CD4-positive, alpha-beta T cell treated with Interleukin-10 for 1 hour (primary cell): ENCODE measurements at regions not wholly inside any gene's neighbourhood (a gene's known extent, or its start where the extent isn't known, plus 50 kb on each side); places are given as distances from the start of the nearest gene placed in this dataset.

Experiments used
- DNase-seq: peaks from one replicate; pipeline ENCODE4 v3.0.0-alpha.2; 2020

DNA sequence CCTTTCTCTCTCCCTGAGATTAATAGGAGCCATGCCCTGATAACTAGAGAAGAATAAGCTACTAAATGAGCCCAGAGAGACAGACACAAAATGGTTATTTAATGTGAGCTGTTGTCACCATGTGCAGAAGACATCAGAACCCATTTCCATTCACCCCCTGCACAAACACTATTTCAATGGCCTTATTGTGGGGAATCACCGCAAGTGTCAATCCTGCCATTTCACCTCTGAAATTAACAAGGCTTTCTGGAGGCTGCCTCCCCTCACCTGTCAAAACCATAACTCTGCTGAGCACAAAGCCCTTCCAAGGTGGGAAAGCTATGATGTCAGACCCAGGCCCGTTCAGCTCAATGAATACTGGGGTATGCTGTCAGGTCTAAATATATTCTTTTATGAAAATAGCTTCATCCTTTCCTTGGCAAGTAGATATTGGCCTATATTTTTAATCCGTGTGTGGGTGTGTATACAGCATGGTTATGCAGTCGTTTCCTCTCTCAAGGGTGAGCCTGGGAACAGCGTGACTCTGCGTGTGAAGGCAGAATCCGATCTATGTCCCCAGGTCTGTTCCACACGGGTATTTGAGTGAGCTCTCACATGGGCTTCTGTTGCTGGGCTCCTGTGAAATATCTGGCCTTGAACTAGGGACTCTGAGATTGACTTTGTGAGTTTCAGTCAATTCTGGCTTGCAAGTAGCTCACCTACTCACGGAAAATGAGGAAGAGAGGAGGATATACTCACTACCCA, 266.3 kb downstream of the FBXW7 start:
- DNase-seq = no peak

DNA sequence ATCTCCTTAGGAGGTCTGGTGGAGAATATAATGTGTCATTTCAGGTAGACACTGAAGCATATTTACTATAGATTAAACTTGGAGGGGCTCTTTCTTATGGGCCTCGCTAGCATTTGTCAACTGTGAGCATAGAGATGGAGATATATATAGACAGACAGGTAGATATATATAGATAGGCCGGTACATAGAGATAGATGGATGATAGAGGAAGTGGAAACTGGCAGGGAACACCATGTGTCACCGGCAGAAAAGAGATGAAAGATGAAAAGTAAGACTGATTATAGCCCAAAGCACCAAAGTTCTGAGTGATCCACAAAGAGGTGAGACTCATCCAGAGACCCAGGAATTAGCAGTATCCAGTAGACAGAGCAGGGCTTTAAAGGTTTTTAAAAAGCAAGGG, 268.1 kb downstream of the FBXW7 start:
- DNase-seq = no peak

DNA sequence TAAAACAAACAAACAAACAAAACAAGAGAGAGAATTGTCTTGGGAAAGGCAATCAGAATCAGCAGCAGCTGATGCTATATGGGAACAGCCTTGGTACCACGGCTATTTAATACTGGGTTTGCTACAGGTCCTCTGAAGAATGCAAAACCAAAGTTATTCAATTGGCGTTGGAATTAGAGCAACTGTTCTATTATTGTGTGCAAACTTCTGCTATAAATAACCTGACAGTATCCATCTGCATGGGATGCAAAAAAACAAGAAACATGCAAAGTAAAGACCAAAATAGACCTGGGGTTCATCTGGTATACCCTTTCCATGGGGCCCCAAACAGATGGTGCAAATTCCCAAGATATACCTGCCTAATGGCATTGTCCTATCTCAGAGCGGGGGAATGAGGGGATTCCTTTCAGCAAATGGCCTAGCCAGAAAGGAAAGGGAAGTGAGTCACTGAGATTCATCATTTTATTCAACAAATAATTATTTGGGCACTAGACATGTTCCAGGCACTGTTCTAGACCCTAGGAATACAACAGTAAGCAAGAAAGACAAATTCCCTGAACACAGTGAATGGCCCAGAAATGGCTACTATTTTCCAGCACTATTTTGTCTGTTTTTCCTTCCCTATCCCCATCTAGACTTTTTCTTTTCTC, 268.9 kb downstream of the FBXW7 start:
- no peak for DNase-seq

DNA sequence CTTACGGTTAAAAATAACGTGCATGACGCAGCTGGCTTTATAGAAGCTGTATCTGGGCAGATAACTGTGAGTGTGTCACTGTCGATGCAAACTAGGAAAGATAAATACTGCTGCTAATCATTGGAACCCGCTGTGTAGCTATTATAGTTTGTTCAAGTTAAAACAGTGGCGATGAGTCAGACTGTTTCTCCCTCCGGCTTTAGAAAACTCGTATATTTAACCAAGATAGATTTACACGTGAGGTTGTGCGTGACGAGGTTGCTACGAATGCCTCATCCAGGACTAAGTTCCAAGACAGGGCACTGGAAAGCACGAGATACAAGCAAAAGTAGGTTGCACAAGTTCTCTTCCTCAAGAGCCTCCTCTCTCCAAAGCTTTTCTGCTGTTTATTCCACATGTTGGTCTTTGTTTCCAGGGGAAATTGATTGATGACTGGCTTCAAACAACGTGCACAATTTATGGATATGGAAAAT, 270.7 kb downstream of the FBXW7 start:
- no peak for DNase-seq

DNA sequence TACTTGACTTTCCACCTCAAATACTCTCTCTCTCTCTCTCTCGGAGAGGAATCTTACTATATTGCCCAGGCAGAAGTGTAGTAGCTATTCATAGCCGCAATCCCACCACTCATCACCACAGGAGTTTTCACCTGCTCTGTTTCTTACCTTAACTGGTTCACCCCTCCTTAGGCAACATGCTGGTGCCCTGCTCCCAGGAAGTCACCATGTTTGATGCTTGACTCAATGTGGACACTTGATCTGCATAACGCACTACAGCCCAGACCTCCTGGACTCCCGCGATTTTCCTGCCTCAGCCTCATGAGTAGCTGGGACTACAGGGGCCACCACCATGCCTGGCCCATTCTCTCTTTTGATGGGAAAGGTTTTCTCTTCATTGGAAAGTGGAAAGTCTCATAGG, 271.8 kb downstream of the FBXW7 start:
- DNase-seq = no peak

DNA sequence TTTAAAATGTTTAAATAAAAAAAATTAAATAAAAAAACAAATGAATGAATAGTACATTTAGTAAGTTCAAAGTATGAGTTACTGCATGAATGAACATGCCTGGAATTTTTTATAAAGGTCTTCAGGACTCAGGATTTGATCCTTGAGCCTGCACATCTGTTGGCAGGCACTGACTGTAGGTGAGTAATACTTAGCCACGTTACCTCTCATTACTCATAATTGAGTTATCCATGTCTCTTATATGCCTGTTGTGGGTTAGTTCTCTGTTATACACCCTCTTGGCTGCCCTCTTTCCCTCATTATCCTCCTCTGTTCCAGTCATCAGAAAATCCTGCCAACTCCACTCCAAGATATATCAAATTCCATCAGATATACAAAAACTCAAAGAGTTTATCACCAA, 276.0 kb downstream of the FBXW7 start:
- no peak for DNase-seq

DNA sequence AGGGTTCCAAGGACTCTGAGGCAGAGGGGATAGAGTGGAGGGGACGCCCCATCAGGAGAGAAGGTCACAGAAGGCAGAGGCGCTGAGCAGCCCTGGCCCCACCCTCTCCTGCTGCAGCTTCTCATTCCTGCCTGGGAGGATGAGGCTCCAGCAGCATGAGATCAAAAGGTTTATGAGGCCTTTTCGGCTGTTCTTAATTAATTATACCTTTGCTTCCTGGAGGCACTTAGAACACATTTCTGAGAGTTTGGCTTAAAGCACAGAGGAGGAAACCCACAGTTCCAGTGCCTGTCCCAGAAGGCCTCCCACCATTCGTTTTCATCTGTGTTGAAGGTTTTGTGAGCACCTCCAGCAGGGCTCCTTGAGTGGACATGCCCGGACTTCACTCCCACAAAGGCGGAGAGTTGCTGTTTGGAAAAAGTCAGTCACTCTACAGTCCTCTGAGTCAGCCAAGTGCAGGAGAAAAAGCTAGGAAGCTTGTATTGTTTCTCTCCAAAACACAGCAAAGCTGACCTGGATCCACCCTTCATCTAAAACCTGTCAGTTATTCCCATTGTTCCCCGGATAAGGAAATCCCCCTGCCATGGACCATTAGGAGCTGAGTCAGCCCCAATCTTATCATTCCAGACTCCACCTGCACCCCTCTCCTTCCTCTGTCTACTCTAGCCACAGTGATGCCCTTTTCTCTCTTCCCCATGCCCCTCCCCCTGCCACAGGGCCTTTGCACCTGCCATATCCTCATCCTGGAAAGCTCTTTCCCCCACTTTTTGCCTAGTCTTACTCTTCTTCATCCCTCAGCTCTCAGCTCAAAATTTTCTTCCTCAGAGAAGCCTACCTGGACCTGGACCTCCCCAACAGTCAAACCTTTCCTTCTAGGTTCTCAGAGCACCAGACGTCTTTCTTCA, 276.8 kb downstream of the FBXW7 start:
- DNase-seq = no peak

DNA sequence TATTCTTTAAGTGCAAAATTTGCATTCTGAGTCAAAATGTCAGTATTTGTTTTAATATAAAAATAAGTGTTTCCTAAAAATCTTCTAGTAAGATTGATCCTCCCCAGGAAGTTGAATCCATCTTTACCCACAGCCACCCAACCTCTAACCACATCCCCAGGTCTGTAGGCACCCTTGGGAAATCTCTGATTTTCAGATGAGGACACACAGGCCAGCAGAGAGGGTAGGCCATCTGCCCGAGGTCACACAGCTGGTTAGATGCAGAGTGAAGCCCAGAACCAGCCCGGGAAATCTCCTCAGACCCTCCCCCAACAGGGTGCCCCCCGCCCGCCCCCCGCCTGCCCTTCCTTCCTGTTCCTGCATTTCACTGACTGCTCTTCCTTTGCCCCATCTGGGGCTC, 277.5 kb downstream of the FBXW7 start:
- DNase-seq = no peak

DNA sequence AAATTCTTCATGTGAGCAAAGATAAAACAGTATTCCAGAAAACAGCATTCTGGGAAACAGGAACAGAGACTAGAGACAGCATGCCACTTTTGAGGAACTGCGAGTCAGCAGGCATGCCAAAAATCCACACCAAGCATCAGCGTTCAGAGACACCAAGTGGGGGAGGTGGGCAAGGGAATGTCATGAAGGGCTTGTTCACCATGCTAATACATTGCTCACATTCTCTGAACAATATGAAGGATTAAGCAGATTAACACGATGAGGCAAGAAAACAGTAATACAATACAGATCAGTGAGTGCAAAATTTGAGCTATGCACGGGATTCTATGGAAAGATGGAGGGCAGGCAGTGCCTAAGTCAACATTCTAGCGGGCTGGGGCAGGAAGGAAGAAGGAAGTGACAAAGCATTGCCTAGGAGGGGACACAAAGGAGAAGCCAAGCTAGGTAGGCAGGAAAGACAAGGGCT, 278.3 kb downstream of the FBXW7 start:
- no peak for DNase-seq

DNA sequence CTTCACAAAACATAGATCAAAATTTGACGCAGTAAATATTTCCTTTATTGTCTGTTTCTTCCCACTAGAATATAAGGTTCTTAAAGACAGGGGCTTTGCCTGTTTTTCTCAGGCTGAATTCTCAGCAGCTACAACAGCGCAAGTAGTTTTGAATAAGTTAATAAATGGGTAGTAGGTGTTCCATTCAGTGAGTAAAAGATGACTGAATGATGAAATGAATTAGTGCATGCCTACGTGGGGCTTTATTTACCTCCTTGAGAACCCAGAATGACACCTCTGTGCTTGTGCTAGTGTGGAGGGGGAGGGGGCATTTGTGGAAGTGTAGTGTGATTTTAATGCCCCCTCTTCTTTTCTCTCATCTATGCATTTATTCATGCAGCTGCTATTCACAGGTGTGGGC, 278.9 kb downstream of the FBXW7 start:
- no peak for DNase-seq

DNA sequence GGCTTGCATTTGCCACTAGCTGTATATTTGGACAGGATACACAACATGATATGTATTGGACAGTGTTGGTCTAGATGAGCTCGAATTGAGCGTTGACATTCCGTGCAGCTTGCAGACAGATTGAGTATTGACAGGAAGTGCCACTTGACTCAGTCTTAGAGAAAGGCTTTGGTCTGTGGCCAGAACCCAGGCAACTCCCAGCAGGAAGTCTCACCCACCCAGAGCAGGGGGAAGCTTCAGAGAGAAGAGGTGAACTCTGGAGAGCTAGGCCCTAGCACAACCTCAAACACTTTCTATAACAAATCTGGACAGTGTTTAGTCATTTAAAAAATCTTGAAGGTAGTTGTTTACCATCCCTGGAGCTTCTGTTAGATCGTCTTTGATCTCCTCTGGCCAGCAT, 280.5 kb downstream of the FBXW7 start:
- peak; percentile 67 for DNase-seq

DNA sequence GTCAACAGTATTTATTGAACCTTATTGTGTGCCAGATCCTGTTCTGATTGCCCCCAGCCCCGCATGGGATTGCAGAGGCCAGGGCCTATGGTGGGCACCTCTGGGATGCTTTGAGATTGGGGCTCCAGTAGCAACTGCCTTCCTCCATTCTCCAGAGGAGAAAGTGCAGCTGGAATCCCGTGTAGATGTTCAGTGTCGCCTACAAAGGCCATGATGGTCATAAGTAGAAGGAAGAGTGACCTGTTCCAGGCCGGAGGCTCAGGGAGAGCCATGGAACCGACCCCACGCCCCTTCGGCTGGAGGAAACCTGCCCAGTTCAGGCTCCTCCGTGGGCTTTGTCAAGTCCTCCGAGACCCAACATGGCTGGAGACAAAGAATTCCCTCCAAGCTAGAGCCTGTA, 287.5 kb downstream of the FBXW7 start:
- DNase-seq = no peak

DNA sequence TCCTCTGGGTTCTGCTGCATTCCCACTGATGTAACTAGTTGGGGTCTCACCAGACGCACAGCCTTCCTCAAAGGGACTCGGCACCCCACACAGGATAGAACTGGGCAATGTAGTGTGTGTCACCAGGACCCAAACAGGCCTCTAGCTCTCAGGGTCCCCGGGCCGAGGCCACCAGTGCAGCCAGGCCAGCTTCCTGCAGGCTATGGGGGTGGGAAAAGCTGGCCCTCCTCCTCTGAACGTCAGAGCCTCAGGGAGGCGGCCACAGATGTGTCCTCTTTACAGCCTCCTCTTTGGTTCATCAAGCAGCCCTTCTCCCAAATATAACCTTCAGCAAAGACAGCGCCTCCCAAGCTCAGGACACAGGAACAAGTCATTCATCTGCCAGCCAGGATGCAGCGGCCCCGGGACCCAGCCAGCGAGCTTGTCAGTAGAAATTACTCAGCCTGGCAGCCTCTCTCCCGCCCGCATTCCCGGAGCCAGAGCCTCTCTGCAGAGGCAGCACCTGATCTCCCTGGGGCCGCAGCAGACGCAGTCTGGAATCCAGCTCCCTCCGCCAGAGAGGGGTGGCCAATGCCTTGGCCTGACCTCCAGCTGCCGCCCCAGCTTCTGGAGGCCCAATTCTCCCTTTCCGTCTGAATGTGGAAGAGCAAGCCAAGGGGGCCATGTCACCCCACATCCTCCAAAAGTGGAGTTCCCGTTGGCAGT, 288.5 kb downstream of the FBXW7 start:
- no peak for DNase-seq

DNA sequence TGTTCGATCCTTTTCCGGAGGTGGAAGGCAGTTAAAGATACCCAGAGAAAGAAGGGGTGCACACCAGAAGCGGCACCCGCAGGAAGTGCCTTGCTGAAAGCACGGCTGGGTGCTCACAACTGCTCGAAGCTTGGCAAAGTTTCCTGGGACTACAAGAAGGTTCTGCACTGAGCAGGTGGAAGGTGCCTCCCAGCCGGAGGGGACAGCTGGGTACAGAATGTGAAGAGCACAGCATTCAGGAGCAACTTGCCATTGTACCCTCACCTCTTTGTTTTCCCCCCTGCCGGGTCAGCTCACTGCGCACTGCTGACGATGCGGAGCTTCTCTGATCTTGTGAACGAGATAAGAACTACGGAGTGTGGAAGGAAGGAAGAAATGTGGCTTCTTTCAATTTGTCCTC, 289.2 kb downstream of the FBXW7 start:
- DNase-seq = peak; percentile 17

DNA sequence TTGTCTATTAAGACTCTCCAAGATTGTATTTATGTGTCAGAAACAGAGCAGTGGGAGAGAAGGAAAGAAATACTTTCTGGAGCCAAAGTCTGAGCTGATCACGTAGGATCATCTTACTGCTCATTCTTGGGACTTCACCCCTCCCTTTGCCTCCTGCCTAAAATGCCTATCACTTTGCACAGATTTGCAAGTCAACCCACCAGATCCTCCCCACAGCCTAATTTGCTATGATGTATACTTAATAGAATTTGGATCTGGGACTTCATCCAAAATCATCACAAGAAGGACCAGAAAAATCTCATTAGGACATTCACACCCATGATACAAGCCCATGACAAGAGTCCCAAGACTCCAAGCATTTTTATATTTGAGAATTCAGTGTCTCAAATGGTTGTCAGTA, 290.2 kb downstream of the FBXW7 start:
- DNase-seq = no peak

DNA sequence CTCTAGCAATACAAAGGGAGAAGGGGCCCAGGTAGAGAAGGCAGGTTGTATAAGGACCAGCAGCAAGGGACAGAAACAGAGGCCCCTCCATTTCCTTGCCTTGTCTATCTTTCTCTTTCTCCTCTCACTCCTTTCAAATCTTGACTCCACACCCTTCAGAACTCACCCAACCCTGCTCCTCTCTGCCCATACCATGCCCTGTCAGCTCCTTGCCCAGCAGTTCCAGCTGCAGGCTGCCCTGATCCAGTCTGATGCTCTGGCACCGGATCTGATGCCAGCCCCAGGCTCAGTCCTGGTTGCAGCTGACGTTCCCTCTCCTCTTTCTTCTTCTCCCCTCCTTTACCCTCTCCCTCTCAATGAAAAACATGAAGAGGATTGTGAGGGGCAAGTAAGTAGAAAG, 291.2 kb downstream of the FBXW7 start:
- DNase-seq = no peak

DNA sequence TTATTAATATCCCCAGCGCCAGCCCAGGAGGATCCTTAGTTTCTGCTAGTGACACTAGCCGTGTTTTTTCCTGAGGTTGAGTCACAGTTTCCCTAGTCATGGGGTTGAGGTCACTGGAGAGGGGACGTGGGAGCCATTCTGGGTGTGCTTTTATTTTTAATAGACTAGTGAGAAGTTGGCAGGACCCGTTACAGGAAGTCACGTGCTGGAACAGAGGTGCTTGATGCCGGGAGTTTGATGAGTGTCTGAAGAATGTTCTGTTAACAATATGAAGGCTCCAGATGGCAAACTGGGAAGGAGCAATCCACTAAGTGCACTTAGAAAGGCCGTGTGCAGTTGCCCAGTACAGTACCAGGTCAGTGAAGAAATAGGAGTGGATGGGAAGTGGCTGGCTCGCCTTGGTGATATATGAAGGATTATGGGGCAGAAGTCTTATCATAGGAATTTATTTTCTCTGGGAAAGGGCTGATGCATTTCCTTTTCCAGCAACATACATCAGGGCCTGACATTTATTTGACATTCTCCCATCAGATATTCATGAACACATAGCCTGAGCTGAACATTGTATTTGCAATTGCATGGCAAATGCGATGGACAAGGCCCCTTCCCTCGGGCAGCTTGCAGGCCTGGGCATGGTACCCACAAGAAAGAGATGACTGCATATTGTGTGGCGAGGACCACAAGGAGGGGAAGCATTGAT, 291.8 kb downstream of the FBXW7 start:
- peak; percentile 8 for DNase-seq

DNA sequence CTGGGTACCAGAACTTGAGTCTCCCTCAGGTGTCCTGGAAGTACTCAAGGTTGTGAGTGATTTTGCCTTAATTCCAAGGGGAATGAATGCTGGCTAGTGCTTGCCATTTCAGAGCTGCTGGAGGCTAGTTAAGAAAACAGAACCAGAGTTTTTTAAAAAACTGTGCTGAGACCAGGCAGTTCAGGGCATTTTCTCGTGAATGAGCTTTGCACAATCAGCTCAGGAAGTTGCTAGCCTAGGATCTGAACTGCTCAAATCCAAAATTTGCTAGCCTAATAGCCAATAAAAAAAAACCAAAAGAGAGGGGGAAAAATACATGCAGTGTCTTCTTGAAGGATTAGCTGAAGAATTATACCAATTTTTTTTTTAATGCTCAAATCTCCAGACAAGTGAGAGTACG, 292.7 kb downstream of the FBXW7 start:
- no peak for DNase-seq

DNA sequence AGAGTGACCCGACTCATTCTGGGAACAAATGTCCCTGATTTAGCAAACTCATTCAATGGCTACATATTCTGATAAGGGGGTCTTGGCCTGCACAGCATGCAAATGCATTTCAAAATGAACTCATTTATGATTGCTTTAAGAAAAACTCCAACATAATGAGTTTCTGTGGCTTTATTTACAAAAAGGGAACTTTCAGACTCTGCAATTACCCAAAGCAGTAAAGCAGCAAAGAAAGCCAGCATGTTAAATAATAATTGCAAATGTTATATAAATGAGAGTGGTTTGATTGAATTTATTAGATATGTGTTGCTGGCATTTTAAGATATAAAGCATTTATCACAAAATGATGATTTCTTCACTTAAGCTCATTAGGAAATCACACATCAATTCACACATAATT, 295.7 kb downstream of the FBXW7 start:
- DNase-seq = no peak

DNA sequence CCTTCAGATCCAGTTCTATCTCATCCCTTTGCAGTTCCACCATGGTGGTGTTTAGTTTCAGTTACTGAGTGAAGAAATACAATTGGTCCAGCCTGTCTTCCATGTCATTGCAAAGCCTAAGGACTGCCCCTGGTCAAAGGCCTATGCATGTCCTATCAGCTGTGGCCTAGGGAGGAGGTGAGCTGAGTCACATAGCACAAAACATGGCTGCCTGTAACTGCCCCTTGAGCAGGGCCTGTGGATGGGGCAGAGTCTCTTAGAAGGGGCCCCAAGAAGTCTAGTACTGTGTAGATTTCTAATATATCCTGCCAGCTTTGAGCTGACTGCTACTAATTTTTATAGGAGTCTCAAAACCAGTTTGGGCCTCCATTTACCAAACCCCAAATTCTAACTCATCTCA, 296.7 kb downstream of the FBXW7 start:
- no peak for DNase-seq

DNA sequence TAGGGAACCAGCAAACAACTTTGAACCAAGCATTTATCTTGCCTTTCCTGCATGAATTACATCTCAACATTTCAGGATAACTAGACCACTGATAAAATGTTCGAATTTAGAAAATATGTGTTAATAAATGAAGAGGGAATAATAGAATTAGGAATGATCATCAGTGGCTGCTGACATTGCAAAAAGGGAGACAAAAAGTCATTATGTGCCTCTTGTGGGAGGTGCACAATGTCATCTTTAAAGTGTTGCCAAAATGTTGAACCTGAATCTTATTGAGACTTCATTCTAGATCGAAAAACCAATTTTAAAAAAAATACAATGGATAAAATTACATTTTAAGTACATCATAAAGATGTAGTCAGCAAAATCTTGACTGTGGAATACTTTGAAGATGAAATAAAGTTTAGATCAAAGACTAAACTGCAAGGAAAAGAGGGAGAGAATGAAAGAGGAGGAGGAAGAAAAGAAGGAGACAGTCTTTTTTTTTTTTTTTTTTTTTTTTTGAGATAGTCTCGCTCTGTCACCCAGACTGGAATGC, 299.3 kb downstream of the FBXW7 start:
- no peak for DNase-seq

DNA sequence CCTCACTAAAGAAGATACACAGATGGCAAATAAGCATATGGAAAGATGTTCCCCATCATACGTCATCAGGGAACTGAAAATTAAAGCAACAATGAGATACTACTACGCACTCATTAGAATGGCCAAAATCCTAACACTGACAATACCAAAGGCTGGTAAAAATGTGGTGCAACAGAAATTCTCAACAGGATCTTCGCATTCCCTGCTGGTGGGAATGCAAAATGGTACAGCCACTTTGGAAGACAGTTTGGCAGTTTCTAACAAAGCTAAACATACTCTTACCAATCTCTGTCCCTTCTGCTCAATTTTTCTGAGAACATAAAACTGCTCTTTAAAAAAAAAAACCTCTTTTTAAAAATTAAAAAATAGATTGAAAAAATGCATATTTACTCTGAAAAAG, 300.2 kb downstream of the FBXW7 start:
- DNase-seq = no peak
